Dermis blood vessel endothelial cell (primary cell): ENCODE measurements at regions not wholly inside any gene's neighbourhood (a gene's known extent, or its start where the extent isn't known, plus 50 kb on each side); places are given as distances from the start of the nearest gene placed in this dataset.
"Not testable (repeated sequence)": the region's sequence is repeated elsewhere in the genome, so short reads cannot be mapped to it uniquely, and the experiment has no call there.

Source experiments
- DNase-seq: peaks from one replicate; pipeline ENCODE4 v3.0.0; 2010

DNA sequence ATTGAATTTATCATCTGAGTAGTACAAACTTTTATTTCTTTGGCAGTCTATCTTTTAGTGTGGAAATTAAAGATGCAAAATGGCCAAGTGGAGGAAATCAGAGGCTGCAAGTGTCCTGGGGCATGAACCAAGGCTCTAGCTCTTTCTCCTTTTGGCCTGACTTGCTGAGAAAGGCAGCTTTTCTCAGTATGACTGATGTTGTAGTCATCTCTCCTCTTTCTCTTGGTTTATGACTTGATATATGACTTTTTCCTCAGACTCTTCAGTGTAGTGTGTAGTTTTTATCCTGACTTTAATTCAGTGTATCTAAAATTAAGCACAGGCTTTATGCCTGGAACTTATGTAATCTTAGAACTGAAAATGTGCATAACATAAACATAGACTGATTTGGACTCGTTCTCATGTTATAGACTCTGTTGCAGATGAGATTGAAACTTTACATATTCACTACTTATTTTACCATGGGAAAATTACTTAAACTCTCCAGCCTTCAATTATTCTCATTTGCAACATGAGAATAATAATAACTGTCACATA lies 65.7 kb downstream of the SLITRK5 start:
- DNase-seq: no peak

DNA sequence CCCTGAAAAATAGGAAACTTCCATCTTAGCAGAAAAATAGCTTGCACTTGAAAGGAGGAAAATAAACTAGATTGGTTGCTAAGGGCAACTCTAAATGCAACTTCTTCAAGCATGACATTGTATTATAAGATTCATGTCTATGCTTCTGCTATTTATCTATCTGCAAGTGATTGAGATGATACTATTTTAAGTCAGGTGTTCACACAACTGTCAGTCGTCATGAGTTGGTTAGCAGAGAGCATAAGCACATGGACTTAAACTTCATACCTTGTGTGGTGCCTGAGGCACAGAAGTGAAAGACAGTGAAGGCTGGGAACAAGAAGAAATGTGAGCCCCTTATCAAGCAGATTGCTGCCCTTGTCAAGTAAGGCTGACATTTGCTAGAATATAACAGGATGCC lies 82.9 kb downstream of the SLITRK5 start:
- DNase-seq: no peak

DNA sequence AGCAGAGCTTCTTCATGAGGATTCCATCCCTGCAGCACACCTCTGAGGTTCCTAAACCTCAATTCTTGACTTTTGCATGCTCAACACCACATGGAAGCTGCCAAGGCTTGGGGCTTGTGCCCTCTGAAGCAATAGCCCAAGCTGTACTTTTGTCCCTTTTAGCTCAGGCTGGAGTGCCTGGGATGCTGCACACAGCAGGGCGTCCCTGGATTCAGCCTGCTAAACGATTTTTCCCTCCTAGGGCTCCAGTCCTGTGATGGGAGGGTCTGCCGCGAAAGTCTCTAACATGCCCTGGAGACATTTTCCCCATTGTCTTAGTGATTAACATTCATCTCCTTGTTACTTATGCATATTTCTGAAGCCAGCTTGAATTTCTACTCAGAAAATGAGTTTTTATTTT lies 98.3 kb downstream of the SLITRK5 start:
- DNase-seq: no peak

DNA sequence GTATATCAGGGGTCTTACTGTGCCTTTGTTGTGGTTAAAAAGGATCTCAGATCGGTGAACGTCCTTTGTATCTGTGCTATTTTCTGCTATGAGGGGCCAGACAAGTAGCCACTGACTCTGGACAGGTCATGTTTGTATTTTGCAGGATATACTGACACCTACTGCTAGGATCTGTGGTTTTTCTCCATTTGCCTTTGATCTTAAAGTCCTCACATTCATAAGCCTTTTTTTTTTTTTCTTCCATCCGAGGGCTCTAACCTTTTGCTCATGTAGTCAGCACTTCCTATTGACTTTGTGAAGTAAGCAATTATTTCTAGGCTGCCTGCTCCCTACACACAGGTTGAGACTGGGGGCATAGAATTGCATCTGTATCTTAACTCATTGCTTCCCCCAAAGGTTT lies 106.2 kb downstream of the SLITRK5 start:
- DNase-seq: no peak

DNA sequence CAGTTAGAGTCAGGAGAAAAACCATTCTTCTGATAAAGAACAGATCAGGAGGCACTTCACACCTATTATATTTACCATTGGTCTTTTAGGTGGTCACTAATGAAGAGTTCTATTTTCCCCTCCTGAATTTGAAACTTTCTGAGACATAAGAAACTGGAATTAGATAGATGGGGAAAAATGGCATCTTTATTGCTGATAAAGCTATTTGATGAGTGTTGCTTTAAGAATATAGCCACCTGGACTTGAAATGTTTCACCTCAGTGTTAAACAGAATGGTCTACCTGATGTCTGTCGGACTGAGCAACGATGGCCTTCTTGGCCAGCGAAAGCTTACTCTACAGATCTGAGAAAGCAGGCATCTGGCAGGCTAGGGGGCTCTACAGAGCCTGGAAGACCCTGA lies 107.0 kb downstream of the SLITRK5 start:
- DNase-seq: no peak

DNA sequence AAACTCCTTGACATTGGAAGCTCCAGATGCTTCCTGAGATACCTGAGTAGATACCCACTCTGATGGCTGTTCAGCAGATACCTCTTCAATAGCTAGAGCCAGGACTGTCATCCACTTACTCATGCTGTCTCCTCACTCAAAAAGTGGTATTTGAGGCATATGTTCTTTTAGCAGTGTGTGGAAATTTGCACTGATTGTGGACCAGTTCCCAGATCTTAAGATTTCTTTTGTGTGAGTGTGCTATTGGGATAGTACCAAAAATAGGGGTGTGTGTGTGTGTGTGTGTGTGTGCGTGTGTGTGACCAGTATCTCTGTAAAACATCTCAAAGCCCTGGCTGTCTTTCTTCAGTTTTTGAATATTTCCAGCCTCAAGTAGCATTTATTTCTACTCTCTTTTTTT lies 108.3 kb downstream of the SLITRK5 start:
- DNase-seq: no peak

DNA sequence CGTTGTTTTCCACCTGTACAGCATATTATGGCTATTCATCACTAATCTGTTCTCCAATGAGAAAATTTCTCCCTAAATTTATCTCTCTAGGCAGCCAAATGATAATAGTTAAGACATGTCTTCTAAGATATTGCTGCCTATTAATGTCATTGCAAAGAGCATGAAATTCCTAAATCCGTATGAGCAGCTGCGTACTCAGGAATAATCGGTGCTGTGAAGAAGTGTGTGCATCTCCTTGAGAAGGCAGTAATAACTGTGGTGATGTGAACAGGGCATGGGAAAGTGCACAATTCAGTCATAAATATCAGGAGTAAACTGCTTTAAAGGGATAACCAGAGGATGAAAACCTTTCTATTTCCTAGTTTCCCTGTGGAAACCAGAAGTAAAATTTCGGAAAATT lies 112.2 kb downstream of the SLITRK5 start:
- DNase-seq: no peak

DNA sequence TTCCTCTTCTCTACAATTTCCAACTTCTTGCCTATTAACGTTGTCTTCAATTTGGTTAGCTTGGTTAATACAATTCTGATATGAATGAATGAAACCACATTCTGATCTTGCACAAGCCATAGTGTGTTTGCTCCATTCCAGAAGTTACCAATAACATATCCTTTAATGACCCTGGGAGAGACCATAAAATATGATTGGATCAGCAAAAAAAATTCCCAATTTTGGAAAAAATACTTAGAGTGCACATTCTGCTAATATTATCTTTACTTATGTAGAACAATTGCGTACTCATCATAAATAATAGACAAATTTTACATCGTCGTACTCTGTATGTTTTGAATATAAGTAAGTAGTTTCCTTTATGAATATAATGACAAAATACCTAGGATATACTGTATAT lies 117.2 kb downstream of the SLITRK5 start:
- no peak for DNase-seq

DNA sequence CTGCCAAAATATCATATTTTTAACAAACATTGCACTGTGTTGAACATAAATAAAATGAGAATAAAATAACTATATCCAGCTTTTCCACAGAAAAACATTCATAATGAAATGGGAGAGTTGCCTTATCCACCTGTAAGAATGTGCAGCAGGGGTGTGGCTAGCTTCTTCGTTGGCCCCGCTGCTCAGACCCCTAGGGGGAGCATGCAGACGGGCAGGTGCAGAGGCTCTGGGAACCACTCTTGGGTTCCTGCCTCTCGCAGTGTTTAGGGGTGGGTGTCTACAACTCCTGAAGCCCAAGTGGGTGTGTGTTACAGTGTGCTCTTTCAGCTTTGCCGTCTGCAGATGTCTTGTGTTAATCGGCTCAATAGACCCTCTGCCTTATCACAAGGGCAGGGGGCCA lies 121.7 kb downstream of the SLITRK5 start:
- DNase-seq: no peak

DNA sequence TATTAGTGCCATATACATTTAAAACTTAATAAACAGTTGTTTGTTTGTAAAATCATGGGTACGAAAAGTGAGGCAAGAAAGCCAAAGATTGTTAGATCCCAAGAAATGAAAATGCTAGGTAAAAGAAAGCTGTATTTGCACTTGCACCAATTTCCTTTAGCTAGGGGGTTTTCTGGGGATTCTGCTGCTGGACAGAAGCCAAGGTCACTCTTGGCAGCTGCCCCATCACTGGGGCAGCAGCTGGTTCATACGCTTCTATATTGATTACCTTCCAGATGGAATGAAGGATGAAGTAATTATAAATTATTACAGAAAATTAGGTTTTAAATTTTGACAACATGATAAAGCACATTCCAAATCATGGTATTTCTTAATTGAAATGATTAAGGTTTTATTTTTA lies 127.4 kb downstream of the SLITRK5 start:
- no peak for DNase-seq

DNA sequence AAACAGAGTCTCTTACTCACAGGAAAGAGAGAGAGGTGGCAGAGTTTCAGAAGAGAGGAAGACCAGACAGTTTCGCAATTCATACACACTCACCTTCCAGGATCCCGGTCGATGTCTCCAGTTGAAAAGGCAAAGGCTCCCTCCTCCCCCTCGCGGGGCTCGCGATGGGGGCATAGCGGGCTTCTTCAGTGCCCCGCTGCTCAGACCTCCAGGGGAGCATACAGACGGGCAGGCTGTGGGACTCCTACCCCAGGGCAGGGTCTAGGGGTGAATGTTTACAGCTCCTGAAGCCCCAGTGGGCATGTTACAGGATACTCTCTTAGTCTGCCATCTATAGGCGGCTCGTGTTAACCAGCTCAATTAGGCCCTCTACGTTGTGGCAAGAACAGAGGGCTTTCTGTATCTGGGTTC lies 139.2 kb downstream of the SLITRK5 start:
- no peak for DNase-seq

DNA sequence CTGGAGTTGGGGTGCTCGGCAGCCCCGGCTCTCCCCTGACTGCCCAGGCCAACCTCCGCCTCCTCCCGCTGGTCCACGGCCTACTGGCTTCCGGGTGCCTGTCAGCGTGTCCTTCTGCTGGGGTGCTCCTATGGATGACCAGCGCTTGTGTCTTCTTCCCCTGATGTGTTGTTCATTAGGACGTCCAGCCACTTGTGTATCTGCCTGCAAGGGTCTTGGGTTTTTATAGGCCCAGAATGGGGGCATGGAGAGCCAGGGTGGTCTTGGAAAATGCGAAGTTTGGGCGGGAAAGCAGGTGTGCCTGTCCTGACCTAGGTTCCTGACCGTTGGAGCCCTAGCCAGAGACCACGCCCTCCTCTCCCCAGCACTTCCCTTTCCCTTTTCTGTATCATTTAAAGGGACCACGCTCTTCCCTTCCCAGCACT lies 139.8 kb downstream of the SLITRK5 start:
- no peak for DNase-seq

DNA sequence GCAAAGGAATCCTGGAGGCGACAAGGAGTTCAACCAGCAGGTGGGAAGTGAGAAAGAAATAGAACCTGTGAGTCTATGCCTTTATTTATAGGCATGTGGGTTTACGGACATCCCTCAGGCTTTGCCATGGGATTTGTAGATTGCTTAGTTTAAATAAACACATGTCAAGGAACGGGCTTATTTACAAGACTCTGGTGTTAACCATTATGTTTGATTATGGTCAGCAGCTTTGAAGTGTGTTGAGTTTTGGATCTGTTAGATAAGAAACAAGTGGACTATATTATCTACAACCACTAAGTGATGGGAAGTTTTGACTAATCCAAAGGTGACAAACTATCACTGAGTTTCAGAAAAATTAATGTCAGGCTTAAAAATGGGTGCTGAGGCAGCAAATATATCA lies 143.2 kb downstream of the SLITRK5 start:
- no peak for DNase-seq

DNA sequence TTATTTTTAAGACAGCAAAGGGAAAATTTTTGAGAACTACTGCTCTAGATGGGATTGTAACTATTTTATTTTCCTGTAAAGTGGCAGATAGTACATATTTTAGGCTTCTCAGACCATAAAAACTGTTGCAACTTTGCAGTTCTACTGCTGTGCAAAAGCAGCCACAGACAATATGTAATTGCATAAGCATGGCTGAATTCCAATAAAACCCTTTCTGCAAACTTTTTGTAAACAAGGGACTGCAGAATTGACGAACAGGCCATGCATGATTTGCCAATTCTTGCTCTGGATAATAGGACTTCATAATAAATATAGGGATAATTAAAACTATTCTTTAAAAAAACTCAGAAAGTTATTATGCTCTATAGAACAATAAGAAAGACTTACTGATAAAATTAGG lies 149.1 kb downstream of the SLITRK5 start:
- no peak for DNase-seq

DNA sequence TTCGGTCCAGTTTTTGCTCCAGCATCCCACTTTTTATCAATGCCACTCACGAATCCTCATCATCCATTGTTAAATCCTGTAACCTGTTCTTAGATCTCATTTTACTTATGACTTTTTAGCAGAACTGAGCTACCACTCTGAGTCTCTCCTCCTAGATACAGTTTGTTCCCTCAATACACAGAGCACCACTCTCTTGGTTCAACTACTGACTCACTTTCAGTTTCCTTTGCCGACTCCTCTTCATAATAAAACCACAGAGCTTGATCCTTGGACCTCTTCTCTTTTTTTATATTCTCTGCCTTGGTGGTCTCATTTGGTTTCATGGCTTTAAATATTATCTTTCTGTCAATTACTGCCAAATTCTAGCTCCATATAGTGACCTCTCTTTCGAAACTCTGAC lies 150.3 kb downstream of the SLITRK5 start:
- DNase-seq: no peak

DNA sequence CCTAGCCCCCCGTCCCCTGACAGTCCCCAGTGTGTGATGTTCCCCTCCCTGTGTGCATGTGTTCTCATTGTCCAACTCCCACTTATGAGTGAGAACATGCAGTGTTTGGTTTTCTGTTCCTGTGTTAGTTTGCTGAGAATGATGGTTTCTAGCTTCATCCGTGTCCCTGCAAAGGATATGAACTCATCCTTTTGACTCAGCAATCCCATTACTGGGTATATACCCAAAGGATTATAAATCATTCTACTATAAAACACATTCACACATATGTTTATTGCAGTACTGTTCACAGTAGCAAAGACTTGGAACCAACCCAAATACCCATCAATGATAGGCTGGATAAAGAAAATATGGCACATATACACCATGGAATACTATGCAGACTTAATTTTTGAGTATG lies 155.1 kb downstream of the SLITRK5 start:
- DNase-seq: not testable (repeated sequence)

DNA sequence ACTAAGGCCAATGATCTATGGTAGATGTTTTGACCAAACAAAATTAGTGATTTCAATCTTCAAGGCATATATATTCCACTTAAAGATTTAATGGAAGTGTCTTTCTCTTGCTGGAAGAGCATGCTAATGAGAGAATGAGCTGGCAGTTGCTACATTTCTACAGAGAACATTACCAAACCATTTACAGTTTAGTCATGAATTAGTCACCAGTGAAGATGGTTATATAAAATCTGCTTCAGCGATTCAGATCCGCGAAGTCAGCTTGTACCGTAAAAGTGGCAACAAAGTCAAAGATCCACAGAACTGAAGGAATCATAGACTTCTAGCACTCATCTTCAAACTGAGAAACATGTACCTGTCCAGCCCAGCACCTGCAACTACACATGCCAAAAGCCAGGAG lies 156.3 kb downstream of the SLITRK5 start:
- no peak for DNase-seq

DNA sequence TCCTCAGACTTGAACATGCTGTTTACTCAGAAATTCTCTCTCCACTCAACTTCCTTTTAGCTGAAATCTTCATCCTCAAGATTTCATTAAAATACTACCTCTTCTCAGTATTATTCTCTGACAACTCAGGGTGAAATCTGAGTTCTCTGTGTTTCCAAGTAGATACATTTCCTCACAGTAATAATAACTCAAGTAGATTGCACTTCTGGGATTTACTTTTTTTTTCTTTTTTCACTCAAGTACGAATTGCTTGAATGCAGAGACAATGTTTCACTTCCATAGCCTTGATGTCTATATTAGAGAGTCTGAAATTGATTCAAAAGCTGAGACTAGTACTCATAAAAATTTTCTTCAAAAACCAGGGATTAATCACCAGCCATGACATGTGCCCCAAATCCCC lies 166.4 kb downstream of the SLITRK5 start:
- no peak for DNase-seq

DNA sequence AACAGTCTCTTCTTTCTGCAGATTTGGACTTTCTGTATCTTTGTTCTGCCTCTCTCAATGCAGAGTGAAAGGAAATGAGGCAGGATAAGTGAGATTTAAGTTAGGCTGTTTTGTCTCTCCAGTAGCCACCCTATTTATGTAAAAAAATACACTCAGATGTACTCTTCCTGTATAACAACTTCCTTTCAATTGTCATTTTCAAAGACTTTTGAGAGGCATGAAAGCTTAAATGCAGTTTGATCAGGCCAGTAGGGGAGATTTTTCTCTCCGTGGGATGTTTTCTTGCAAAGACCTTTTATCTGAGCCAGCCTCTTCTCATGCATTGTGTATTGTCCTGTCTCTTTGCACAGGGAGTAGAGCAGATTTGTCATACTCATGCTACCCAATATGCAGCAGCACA lies 166.8 kb downstream of the SLITRK5 start:
- no peak for DNase-seq

DNA sequence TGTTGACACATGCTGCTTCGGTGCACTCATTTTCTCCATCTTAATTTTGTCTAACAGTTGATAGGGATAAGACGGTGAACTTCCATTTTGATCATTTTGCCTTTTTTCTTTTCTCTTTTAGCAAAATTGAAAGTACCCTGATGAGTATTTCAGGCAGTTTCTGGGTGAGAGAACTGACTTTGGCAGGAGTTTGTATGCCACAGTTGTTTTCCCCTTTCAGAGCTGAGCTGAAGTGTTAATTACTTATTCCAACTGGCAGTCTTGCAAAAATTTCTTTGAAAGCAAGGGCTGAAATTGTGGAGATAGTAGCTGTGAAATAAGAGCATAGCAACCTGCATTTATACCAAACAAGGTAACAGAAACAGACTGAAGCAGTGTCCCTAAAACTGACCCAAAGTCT lies 180.2 kb downstream of the SLITRK5 start:
- DNase-seq: no peak

DNA sequence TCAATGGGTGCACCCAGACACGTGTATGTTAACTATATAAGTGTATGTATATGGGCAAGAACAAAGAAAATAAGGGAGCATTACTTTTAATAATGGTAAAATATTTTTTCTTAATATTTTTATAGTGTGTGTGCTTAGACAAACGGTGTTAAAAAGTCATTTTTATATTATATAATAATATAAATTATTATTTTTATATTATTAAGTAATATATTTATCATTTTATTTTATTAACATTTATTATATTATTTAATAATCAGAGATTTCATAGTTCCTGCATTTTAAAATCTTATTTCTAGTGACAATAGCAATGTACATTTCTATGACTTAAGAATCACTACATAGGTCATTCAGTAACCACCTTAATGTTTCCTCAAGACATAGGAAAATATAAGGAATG lies 184.4 kb downstream of the SLITRK5 start:
- no peak for DNase-seq

DNA sequence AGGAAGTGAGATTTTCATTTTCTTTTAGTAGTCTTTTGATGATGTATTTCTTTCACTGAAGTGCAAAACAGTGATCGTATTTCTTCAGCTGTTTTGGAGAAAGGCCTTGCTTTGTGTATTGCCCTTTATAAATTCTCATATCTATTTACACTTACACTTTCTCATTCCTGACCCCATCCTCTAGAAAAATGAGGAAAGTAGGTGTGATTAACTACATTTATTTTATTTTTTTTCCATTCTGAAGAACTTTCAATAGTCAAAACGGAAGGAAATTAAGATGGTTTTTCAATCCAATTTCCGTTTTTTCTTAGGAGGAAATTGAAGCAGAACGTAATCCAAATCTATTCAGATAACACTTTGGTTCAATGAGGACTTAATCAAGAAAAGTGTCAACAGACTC lies 188.1 kb downstream of the SLITRK5 start:
- no peak for DNase-seq

DNA sequence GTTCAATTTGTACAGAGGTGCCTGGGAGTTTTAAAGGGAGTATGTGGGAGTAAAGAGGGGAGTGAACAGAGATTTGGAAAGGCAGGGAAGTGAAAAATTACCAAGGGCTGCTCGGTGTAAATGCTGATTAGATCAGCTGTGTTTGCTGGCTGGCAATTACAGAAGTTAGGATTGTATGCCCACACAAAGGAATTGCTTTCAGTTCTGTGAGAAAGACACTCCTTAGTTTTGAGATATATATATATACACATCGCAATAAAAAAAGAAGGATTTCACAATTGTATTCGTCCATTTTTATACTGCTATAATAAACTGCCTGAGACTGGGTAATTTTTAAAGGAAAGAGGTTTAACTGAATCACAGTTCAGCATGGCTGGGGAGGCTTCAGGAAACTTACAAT lies 196.3 kb downstream of the SLITRK5 start:
- no peak for DNase-seq

DNA sequence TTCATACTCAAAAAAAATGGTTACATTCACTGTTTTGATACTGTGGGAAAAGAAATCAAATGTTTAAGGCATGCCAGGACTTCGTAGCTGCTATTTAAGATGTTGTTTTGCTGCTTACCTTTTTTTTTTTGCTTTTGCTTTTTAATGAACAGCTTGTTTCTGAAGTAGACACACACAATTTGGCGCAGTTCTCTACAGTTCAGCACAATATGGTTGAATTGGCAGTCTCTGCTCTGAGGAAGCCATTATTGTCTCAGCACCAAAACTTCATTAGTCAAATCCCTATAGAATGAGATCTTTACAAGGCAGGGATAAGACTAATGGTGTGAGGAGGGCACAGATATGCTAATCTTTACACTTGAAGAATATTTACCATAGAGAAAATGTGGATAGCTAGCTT lies 197.6 kb downstream of the SLITRK5 start:
- DNase-seq: no peak

DNA sequence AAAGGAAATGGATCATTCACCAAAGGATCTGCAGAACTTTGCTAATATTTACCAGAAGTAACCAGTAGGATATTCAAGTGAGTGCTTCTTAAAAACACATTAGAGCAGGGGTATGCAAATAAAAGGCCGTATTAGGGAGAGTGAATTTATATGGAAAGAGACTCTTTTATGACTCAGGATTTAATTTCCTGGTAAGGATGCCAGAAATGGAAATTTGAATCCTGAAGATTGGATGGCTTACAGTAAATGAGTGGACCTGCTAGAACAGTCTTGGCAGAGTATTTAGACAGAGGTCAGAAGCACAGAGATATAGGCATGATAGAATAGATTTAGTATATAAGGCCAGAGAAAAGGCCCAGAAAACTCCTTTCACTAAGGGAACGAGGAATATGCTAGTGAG lies 201.6 kb downstream of the SLITRK5 start:
- no peak for DNase-seq

DNA sequence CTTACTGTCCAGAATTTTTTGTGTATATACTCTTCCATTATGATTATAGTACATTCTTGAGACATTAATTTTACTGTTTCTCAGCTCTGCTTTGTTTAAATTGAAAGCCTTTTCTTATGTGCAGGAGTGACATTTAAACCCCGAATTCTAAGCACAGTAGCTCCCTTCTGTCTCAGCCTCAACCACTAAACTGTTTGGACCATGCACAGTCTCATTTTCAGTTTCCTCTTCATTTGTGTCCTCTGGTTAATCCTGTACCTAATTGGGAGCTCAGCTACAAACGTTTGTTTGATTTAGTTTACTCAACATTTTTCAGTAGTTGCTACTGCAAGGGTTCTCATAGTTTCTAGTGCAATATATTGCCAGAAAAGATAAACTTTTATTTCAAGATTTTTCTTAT lies 206.3 kb downstream of the SLITRK5 start:
- DNase-seq: no peak
